SH-SY5Y (cell line): ENCODE measurements at regions not wholly inside any gene's neighbourhood (a gene's known extent, or its start where the extent isn't known, plus 50 kb on each side); places are given as distances from the start of the nearest gene placed in this dataset.

Experiments
- GATA2 ChIP-seq: IDR thresholded peaks from 2 replicates; pipeline ENCODE4 v1.6.1; 2011; ENCODE audit warnings: mild to moderate bottlenecking, low read depth, low read length
- GATA3 ChIP-seq: IDR thresholded peaks from 2 replicates; pipeline ENCODE4 v1.6.1; 2011; ENCODE audit warnings: low read depth, mild to moderate bottlenecking, low read length, moderate library complexity

- TF ChIP-seq GATA2 = no peak
- TF ChIP-seq GATA3 = no peak
These were observed 745.9 kb upstream of the ACVR2A start for GRCh38 chr2:147098940-147099339.
